MM.1S (cell line): ENCODE measurements at regions not wholly inside any gene's neighbourhood (a gene's known extent, or its start where the extent isn't known, plus 50 kb on each side); places are given as distances from the start of the nearest gene placed in this dataset.

Experiments used
- EZH2 ChIP-seq: fragments of 300-600 bp; sonication (generic); optimal IDR thresholded peaks from 2 replicates; pipeline ENCODE3; 2017; ENCODE audit warnings: low read depth, mild to moderate bottlenecking, antibody characterized with exemption, low read length, mixed read lengths
- TF ChIP-seq, protein P1 (sequence below): fragments of 300-600 bp; sonication (generic); IDR thresholded peaks from 2 replicates; pipeline ENCODE4 v1.5.1; 2016; ENCODE audit warnings: antibody characterized with exemption, low read length, mixed read lengths

DNA sequence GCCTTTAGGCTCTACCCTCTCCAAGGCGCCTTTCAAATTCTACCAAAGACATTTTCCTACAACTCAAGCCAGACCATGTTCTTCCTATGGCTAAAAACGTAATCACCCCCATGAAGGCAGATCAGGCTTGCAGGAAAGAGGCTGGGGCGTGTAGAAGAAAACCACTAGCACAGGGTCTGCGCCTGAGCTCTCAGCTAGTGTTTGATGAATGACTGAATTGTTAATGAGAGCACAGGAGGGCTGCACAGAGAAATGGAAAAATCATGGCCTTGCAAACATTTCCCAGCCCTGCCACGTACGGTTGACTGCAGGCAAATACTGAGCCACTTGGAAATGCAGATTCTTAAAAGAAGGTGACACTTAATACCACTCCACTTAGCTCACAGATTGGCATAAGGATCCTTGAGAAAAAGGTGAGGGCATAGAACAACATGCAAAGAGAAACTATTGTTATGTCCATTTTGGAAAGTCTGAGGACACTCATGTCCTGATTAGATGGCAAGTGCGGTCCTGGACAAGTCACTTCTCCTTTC lies 148.6 kb downstream of the NXPE2 start:
- TF ChIP-seq, protein P1, sequence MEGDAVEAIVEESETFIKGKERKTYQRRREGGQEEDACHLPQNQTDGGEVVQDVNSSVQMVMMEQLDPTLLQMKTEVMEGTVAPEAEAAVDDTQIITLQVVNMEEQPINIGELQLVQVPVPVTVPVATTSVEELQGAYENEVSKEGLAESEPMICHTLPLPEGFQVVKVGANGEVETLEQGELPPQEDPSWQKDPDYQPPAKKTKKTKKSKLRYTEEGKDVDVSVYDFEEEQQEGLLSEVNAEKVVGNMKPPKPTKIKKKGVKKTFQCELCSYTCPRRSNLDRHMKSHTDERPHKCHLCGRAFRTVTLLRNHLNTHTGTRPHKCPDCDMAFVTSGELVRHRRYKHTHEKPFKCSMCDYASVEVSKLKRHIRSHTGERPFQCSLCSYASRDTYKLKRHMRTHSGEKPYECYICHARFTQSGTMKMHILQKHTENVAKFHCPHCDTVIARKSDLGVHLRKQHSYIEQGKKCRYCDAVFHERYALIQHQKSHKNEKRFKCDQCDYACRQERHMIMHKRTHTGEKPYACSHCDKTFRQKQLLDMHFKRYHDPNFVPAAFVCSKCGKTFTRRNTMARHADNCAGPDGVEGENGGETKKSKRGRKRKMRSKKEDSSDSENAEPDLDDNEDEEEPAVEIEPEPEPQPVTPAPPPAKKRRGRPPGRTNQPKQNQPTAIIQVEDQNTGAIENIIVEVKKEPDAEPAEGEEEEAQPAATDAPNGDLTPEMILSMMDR, result no peak
- TF ChIP-seq EZH2, result no peak
